ENCODE measurements at regions not wholly inside any gene's neighbourhood (a gene's known extent, or its start where the extent isn't known, plus 50 kb on each side); places are given as distances from the start of the nearest gene placed in this dataset.

DNA sequence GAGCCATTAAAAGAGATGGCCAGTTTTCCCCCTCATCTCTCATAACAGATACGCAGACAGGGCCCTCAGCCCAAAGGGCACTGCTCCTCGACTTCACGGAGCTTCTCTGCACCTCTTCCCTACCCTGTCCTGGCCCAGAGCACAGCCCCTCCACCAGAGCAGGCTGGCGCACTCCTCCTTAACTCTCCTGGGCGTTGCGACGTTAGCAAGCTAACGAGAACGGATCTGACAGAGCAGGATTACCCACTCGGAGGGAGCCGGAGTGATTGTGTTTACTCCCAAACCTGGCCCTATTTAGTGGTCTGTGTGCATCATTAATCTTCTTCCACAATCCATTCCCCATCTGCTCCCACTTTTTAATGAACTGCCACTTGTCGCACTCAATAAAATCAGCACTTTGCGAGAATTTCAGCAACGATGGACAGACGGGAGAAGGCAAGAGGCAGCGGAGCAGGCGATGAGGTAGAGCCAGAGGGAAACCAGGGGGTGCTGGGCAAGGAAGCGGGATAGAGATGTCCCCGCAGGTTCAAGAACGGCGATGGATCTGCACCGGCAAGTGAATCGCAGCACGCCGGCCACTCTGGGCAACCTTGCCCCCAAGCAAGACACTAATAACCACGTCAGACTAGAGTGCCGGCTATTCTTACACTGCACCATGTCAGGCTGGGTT is 159.4 kb downstream of the BUD13 start:
- DNase-seq (ENCODE audit: missing footprints) (no peak), ATAC-seq (no peak)
- intact Hi-C loops (cut with DNase I) = no loop called here

DNA sequence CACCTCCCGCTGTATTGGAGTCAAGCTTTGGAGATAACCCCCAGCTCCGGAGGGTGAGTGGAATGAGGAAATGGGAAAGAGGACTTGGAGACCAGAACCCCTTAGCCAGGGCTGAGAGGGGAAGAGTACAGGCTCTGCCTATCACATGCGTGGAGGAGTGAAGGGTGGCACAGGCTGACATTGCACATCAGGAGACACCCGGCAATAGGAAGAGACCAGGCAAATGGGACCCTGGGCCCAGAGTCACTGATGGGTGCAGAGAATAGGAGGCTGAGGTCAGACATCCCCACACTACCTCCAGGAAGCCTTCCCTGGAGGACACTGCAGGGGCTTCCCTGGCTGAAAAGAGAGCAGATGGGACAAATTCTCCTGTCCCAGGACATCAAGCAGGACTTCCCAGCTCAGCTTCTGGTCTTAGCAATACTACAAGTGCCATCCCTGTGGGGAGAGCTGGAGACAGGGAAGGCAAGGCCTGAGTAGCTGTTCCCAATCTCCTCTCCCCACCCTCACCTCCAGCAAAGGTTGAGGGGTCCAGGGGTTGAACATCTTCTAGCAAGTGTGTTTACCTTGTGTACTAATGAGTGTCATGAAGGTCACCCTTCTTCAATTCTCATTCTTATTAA is 160.7 kb downstream of the BUD13 start:
- no peak for DNase-seq (ENCODE audit: missing footprints)
- ATAC-seq = no peak
- intact Hi-C loops (cut with DNase I) = no loop called here

DNA sequence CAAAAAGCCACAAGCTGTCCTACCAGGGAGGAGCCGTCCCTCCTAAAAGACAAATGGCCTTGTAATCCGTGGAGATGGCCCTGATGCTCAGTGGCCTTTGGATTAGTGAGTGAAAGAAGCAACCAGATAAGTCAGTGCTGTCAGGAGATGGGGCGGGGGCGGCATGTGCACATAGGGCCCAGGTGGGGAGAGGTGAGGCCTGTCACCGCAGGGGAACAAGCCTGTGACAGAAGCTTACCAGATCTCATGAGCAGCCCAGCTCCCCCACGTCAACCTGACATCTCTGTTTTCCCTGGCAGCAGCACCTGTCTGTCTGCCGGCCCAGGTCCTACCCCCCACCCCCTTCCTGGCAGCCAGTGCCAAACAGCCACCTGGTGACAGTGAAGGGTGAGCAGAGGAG is 162.6 kb downstream of the BUD13 start:
- ATAC-seq (no peak), DNase-seq (ENCODE audit: missing footprints) (no peak)
- intact Hi-C loops (cut with DNase I) = no loop called here

DNA sequence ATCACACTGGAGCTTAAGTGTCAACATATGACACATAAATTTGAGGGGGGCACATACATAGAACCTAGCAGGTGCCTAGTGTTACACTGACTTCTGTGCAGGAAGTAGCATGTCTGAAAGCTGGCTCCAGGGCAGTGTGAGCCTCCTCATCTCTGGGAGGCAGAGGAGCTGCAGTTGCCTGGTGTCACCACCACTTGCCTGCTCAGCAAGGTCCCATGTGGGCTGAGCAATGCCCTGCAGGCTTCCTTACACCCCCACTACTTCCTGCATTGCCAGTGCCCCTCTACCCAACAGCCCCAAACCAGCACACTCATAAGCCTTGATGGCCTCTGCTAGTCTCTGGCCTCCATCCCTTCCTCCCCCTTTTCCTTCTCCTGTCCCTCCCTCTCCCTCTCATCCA is 165.8 kb downstream of the BUD13 start:
- intact Hi-C loops (cut with DNase I) = no loop called here
- no peak for ATAC-seq
- no peak for DNase-seq (ENCODE audit: missing footprints)

DNA sequence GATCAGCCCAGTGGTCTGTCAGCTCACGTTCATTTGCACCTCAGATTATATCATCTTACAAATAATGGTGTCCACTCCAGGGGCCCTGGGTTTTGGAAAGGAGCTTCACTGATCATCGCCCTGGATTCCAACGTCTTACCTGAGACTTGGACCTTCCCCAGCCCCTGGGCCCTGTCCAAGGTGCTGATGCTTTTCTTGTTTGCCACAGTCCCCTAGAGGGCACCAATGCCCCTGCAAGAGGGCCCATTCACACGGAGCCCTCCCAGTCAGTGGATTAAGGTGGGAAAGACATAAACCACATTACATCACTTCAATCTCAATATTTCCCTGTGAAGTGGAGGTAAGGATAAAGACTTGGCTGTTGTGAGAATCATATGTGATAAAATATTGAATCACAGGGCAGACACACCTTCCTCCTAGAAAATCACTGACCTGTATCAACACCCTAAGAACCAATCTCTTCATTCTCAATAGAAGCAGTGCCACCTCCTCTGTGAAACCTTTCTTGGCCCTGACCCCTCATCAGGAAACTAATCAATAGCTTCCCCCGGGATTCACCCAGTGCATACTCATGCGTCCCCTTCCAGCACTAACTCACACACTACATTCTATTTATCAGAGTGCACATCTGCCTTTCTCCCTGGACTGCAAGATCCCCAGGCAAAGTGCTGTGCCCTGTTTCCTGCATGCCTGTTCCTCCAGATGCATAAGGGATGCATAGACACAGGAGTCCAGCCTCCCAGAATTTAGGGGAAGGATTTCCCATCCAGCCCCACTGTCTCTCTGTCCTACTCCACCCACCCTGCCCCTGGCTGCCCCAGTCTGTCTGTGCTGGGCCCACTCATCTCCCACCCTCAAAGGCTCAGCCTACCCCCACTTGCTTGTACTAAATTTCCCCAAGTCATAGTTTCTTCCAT is 167.0 kb downstream of the BUD13 start:
- ATAC-seq = peak; percentile 28
- intact Hi-C loops (cut with DNase I) = no loop called here
- no peak for DNase-seq (ENCODE audit: missing footprints)

DNA sequence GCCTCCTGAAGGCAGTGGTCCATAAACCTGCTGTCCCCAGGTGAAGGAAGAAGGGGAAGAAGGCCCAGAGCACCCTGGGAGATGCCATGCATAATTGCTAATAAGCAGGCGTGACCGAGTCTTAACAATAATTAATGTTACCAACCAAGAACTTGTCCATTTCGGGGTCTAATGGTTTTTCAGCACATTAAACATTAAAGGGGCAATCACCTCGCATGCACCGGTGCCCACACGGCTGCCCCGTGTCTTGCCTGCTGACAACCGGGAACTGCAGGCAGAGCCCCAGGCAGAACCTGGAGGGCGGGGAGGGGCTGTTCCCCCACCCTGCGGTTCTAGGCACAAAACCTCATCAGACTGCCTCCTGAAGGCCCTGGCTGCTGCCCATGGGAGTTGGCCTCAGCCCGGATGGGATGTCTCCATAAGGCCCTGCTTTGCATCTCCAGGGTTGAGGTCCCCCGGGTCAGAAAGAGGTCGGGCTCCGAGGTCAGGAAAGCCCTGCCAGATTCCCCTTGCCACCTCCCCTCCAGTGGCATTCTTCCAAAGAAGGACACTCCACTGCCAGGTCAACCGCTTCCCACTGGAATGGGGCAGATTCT is 169.0 kb downstream of the BUD13 start:
- no peak for DNase-seq (ENCODE audit: missing footprints)
- ATAC-seq = no peak
- intact Hi-C loops (cut with DNase I) = no loop called here

DNA sequence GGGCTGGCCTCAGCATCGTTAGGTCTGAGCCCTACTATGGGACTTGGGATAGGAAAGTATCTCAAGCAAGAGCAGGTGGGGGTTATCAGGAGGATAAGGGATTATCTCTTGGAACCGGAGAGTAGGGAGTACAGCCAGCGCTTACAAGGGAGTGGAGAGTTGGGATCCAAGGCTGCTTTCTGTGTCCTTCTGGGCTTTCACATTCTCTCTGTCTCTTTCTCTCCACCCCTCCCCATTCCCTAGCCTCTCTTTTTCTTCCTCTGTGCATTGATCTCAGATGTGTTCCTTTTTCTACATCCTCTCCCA is 170.2 kb downstream of the BUD13 start:
- ATAC-seq = peak; percentile 55

DNA sequence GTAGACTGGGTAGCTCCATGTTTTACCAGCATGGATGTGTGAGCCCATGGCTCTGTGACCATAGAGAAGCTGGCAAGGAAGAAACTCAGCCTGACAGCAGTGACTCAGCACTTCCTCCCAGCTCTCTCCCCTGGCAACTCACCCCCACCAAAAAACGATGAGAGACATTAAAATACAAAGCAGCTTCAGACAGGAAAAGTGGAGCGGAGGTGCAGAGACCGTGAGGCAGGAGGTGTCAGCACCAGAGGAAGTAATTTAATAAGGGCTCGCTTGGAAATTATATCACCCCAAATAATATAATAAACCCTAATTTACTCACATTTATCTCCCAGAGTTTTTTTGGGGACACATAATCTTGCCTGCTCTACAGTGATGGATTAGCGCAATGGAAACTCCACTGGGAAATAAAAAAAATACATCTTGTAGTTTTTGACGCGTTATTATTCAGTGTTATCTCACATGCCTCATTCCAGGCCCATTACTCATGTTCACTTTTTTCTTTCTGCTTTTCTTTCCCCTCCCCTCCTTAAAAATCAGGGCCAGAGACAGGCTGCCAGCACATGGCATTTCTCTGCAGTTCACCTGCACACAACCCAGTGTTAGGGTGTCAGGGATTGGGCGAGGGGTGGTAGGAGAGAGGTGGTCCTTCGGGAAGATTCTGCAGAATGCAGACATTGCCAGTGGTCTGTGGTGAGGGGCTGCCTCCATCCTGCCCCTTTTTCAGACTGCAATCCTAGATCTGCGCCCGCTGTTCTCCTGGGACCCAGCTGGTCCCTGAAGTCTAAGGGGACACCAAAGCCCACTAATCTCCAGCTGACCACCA is 170.8 kb downstream of the BUD13 start:
- ATAC-seq (peak; percentile 60), DNase-seq (ENCODE audit: missing footprints) (no peak)
- intact Hi-C loops (cut with DNase I) = no loop called here

More for the DNA sequence above, 170.2 kb downstream of the BUD13 start:
- no peak for DNase-seq (ENCODE audit: missing footprints)
- intact Hi-C loops (cut with DNase I) = no loop called here

DNA sequence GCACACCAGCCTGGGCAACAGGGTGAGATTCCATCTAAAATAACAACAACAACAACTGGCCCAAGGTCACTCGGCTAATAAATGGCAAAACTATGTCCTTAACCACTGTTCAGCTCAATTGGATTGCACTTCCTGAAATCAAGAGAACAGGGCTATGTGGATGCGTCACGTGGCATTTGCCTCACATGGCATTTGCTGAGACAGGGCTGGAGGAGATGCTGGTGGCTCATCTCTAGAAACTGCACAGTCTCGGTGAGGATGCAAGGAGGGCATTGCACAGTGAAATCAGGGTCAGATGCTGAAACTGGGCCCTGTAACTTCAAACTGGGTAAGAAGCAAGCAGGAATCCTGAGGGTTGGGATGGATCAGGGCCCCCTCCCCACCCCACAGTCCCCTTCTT is 171.9 kb downstream of the BUD13 start:
- DNase-seq (ENCODE audit: missing footprints) = no peak
- ATAC-seq = no peak
- intact Hi-C loops (cut with DNase I) = no loop called here

DNA sequence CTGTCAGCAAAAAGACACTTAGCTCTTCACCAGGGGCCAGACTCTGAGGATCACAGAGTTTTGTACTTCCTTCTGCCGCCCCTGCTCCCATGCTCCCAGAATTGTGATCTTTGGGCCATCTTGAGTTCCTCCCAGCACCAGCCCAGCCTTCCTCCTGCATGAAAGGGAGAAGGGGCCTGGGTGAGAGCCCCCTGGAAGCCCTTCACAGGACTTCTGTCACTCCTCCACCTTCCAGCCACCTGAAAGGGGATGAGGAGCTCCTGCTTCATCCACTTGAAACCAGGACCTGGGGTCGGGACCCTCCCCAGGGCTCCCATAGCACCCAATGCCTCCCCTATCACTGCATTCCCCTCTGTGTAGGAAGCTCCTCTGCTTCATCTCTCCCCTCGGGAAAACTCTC is 174.2 kb downstream of the BUD13 start:
- no peak for ATAC-seq
- intact Hi-C loops (cut with DNase I) = no loop called here

DNA sequence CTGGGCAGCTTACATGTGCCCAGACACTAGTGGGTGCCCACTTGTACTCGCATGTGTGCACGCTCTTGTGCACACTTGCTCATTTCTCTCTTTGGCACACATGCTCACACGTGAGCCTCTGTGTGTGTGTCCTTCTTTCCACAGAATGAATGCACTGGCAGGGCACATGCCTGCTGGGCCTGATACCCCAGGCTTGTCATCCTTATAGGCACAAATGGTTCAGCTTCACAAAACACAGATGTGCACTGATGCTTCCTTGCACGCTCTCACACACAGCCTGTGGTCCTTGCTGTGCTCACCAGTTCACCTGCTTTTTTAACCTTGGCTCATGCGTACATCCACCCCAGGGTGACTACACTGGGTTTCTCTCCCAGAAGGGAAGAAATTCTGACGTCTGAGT is 174.8 kb downstream of the BUD13 start:
- no peak for DNase-seq (ENCODE audit: missing footprints)
- intact Hi-C loops (cut with DNase I) = no loop called here
- no peak for ATAC-seq

More for the DNA sequence above, 174.2 kb downstream of the BUD13 start:
- DNase-seq (ENCODE audit: missing footprints) = no peak

DNA sequence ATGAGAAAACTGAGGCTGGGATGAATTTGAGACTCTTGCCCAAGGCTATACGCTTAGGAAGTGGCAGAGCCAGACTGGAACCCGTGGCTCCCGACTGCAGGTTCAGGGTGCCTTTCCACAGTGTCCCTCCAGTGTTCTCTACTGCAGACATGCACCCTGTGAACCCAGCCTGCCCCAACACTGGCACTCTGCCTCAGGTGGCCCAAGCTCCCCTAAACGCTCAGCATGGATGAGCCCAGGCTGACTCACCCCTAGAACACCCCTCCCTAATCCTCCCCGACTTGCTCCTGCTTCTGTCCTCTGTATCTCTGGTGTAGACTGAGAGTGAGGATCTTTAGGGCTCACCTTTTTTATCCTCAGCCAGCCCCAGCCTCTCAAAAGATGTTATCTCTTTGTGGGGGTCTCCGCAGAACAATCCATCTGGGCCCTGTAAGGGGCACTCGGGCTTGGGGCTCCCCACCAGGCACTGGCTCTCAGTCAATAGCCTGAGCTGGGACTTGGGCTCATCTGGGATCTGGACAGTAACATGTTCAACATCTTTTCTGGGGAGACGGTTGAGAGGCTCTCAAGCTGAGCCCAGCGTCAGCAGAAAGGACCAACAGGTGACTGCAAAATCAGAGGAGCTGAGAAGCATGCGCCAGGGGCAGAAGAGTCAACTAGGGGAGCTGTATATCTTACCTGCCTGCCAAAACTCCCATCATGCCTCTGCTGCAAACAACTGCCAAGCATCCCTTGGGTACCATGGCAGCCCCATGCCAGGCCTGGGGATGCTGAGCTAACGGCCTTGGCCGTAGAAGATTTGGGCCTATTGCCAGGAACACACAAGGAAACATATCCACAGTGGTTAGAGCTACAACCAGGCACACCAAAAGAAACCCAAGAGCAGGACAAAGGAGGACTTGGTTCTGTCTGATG is 176.2 kb downstream of the BUD13 start:
- no peak for ATAC-seq
- intact Hi-C loops (cut with DNase I) = no loop called here
- DNase-seq (ENCODE audit: missing footprints) = no peak

DNA sequence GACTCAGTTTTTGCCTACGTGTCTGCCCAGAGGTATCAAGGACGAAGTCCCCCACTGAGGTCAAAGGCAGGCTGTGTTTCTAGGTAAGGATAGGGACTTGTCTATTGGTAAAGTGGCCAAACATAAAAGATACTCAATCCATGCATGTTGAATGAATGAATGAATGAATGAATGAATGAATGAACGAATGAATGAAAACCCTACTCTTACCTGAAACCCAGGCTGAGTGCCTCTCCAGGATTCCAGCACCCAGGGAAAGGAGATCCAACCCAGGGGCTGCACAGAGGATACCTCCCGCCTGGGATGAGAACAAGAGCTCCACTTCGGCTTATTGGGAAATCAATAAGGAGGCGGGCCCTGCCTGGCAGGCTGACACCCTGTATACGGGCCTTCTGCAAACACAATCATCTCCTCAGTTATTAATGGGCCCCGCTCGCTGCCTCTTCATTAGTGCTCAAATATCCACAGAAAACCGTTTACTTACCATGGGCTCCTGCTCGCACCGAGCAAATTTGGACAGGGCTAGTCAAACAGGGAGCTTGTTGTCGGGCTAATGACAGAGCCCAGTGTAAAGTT is 177.4 kb downstream of the BUD13 start:
- ATAC-seq (no peak), DNase-seq (ENCODE audit: missing footprints) (no peak)
- intact Hi-C loops (cut with DNase I) = no loop called here

DNA sequence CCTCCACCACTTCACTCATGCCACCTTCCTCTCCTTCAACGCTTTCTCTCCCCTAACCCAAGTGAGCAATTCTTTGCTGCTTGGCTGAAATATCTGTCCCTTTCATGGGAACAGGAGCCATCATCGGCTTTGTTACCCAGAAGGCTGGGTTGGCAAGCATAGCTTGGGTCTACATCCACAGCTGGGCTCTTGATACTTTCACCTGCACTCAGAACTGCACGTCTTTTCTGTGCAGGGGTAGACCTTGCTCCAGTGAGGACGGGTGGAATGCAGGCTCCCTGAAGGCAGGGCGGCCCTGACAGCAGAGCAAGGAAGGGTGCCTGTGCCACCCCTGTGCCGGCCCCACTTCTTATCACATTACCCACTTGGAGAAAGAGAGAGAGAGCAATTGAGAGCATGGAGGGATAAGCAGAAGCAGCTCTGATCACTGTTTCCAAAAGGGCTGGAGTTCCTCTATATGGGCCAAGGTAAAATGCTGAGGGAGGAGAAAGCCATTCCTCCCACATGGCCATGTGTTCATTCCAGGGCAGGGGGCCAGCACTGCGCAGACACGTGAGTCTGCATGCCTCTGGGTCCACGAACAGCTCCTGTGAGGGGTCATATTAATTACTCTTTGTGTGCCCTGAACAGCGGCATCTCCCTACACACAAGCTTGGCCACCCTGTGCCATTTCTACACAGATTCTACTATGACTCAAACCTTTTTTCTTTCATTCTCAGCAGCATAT is 181.8 kb downstream of the BUD13 start:
- intact Hi-C loops (cut with DNase I) = no loop called here
- ATAC-seq = no peak

DNA sequence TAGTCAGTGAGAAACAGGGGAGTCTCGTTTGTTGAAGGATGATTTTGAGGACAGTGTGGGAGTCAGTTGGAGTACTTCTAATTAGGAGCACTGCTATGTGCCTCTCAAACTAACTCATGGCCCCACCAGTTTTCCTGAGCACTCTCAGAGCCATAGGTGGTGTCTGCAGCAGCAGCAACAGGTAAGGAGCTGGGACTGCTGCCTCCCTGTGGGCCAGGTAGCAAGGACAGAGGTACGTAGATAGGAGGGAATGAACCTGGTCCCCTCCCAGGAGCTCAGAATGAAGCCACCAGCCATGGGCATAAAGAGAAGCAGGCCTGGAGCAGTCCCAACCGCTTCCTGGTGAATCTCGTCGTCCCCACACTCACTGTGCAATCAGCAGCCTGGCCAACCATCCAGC is 183.4 kb downstream of the BUD13 start:
- ATAC-seq = no peak

More for the DNA sequence above, 181.8 kb downstream of the BUD13 start:
- DNase-seq (ENCODE audit: missing footprints) = no peak

DNA sequence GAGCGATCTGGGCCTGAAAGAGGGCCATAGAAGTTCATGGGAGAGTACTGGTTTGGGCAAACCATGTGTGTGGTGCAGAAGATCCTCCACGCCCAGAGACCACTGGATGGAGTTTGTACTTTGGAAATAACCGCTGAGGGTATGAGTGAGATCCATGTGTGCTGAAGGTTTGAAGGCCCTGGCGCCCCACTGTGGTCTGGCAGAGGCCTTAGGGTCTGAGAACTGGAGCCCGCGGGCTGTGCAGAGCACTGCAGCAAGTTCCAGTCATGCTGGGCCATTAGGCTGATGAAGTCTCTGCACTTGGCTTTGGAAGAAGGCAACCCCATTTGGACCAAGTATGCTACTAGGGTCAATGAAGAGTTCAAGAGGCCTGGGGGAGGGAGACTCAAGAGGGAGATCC is 186.4 kb downstream of the BUD13 start:
- no peak for ATAC-seq
- intact Hi-C loops (cut with DNase I) = no loop called here
- DNase-seq (ENCODE audit: missing footprints) = no peak

More for the DNA sequence above, 183.4 kb downstream of the BUD13 start:
- intact Hi-C loops (cut with DNase I) = no loop called here
- DNase-seq (ENCODE audit: missing footprints) = no peak

DNA sequence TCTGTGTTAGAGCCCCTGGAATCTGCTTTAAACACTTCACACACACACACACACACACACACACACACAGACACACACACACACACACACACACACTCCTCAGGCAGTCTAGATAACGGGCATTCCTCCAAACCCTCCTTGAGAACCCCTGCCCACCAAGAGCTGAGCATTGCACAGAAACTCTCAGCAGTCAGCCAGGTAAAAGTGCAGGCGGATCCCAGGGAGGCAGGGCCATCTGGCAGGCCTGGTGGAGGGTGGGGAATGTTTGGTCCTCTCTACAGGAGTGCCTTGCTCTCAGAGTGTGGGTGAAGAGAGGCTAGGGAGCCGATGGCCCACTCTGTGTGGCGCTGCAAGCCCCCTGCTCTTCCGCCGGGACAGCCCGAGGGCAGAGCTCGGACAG is 190.2 kb downstream of the BUD13 start:
- no peak for ATAC-seq

More for the DNA sequence above, 190.2 kb downstream of the BUD13 start:
- intact Hi-C loops (cut with DNase I) = no loop called here
- peak; percentile 46 for DNase-seq (ENCODE audit: missing footprints)
